ENCODE measurements at regions not wholly inside any gene's neighbourhood (a gene's known extent, or its start where the extent isn't known, plus 50 kb on each side); places are given as distances from the start of the nearest gene placed in this dataset.

DNA sequence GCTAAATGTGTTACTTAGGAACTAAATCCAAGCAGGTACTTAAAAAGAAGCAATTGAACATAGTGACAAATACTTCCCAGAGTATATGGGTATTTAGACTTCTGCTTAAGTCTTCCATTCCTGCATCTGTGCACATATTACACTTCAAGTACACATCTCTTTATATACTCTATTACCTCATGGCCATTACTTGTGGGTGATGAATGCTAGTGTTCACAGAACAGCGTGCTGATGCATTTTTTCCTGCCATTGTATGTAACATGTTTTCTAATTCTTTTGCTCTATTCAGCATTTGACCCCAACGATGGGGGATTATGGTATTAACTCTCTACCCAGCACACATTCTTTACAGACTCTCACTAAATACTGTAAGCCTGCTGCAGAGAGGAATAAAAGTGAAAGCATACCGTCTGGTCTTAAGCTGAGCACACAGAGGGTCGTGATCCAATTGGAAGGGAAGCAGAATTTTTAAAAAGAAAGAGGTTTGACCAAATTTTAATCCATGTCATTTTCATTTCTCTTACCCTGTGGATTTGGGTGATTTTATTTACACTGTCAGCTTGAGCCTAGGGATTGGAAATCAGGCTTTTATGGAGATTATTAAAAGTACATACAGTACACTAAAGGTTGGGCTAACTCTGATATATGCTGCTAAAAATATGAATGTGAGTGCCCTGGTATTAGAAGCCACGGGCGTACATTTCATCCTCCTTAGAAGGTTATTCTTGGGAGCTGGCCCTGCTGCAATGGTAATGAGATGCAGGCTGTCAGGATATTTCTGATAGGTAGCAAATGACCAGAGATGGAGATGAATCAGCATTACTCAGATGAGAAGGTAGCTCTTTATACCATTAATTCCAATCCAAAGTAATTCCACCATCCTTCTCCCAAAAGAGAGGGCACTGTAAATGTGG is 95.5 kb upstream of the PROX1 start:
- no peaks in the 10 kb centered on the region for H3K4me1 ChIP-seq (replicated peaks)
- DNase-seq (ENCODE audit: low read depth in 1 of 2, low spot score in 2 of 2) = no peak
- H3K4me3 ChIP-seq = no peak overlapping the region

DNA sequence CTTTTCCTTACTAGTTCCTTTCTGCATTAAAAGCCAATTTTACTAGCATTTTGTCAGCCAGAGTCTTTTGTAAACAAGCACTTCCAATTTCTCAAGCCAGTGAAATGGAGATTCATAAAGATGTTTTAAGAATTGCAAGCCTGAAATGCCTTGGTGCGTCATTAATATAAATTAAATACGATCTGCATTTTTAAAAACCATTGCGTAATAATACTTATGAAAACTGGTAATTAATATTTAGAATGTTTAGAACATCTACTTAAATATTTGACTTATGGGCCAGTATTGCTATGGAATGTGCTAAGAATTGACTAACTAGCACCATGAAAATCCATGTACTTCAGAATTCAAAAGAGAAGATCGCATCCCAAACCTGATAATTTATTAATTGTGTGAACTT is 89.1 kb upstream of the PROX1 start:
- Histone ChIP-seq H3K4me3 (no peak overlapping the region), H3K27ac (no peak overlapping the region), H3K27me3 (replicated peaks) (0 out of 2 replicates have a peak, but pooled peaks cover 3% of the 10 kb centered on the region), H3K4me1 (replicated peaks) (no peaks in the 10 kb centered on the region), H3K36me3 (no peaks in the 10 kb centered on the region), H3K9me3 (replicated peaks) (no peaks in the 10 kb centered on the region)
- no peak for DNase-seq (ENCODE audit: low read depth in 1 of 2, low spot score in 2 of 2)

More for the DNA sequence above, 95.5 kb upstream of the PROX1 start:
- Histone ChIP-seq H3K36me3 (no peaks in the 10 kb centered on the region), H3K9me3 (replicated peaks) (no peaks in the 10 kb centered on the region), H3K27ac (no peak overlapping the region), H3K27me3 (replicated peaks) (no peaks in the 10 kb centered on the region; the same call in 1 of the 2 replicates)

DNA sequence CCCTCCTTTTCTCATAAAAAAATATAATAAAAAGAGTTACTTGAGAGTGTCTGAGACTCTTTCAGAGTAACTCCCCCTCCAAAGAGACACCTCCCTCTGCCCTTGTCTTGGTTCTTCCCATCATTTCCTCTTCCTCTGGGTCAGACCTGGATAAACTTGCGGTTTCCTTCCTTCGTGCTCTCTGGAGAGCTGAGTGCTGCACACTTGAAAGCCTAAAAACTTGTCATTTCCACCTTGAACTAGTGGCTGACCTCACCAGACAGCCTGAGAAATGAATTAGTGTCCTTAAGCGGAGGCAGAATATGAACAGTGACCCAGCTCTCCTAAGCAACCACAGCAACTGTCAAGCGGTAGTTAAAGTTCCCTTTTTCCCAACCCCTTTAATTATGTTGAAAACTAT is 88.4 kb upstream of the PROX1 start:
- Histone ChIP-seq H3K9me3 (replicated peaks) (no peaks in the 10 kb centered on the region), H3K36me3 (no peaks in the 10 kb centered on the region), H3K27me3 (replicated peaks) (0 out of 2 replicates have a peak, but pooled peaks cover 3% of the 10 kb centered on the region), H3K4me1 (replicated peaks) (no peaks in the 10 kb centered on the region), H3K27ac (no peak overlapping the region), H3K4me3 (no peak overlapping the region)
- DNase-seq (ENCODE audit: low read depth in 1 of 2, low spot score in 2 of 2) = no peak

DNA sequence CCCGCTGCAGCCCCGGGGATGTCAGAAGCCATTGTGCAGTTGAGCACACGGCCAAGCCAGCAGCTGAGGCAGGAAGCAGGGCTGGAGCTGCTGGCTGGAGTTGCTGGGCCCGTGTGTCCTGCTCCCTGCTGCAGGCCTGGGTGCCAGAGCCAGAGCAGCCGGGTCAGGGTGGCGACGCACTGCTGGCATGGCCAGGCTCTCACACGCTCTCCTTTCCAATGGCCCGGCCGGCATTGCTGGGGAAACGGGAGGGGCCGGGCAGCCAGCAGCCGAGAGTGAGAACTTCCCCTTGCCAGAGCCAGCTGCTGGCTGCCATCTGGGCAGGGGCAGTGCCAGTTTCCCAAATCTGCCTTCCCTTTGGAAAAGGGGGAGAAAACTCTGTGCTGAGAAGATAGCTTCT is 82.4 kb upstream of the PROX1 start:
- Histone ChIP-seq H3K27ac (no peak overlapping the region), H3K9me3 (replicated peaks) (no peaks in the 10 kb centered on the region), H3K36me3 (no peaks in the 10 kb centered on the region), H3K4me3 (no peak overlapping the region), H3K27me3 (replicated peaks) (no peaks in the 10 kb centered on the region; the same call in 1 of the 2 replicates), H3K4me1 (replicated peaks) (no peaks in the 10 kb centered on the region)
- DNase-seq (ENCODE audit: low read depth in 1 of 2, low spot score in 2 of 2) = no peak

DNA sequence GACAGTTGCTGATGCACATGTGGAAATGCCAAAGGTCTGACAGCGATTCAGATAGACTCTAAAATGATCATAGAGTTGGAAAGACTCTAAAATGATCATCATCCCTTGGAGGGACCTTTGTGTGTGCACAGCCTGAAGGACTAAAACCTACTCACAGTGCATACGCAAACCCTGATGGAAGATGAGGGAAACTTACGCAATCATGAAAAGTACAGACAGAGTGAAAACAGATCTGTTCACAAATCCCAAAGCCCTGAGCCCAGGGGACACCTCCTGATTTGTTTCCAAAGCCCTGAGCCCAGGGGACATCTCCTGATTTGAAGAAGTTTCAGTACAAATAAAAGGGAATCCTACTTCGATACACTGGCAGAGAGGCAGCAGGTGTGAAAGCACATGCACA is 79.3 kb upstream of the PROX1 start:
- Histone ChIP-seq H3K9me3 (replicated peaks) (no peaks in the 10 kb centered on the region), H3K4me1 (replicated peaks) (no peaks in the 10 kb centered on the region), H3K27me3 (replicated peaks) (peaks cover 5% of the 10 kb centered on the region), H3K36me3 (no peaks in the 10 kb centered on the region), H3K27ac (no peak overlapping the region), H3K4me3 (no peak overlapping the region)
- no peak for DNase-seq (ENCODE audit: low read depth in 1 of 2, low spot score in 2 of 2)

DNA sequence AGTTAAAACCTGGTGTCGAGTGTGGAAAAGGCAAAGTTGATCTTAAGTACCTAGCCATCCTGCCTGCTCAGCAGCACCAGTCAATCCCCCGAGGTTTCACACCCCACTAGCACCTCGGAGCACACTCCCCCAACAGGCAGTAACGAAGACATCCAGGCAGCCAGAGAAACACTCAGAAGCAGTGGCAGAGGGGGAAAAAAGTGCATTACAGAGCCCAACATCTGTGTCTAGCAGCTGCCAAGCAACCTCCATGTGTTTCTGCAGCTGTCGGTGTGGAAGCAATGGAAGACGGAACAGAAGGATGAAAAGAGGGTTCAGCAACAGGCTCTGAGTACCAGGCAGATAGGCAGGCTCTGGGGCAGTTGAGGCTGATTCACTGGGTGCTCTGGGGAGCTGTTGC is 73.4 kb upstream of the PROX1 start:
- peaks cover 13% of the 10 kb centered on the region for H3K27me3 ChIP-seq (replicated peaks)
- no peaks in the 10 kb centered on the region for H3K36me3 ChIP-seq

DNA sequence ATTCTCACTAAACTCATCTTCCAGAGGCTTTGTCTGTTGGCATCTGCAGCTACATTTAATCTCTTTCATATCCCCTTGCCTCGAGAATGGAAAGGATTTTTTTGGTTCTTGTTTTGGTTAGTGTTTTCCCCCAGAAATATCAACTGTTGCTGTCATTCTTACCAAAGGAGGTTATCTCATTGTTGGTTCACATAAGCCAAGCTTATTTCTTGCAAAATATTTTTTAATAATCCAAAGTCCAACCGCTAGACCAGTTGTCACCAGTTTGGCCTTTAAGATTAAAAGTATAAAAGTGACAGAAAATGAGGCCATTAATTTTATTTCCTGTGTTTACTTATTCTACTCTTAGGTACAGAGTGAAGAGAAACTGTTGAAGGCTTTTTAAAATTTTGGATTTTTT is 66.5 kb upstream of the PROX1 start:
- Histone ChIP-seq H3K27me3 (replicated peaks) (0 out of 2 replicates have a peak, but pooled peaks cover 2% of the 10 kb centered on the region), H3K4me1 (replicated peaks) (no peaks in the 10 kb centered on the region)
- DNase-seq (ENCODE audit: low read depth in 1 of 2, low spot score in 2 of 2) = no peak

More for the DNA sequence above, 73.4 kb upstream of the PROX1 start:
- H3K27ac ChIP-seq = no peak overlapping the region
- DNase-seq (ENCODE audit: low read depth in 1 of 2, low spot score in 2 of 2) = no peak
- H3K4me3 ChIP-seq = no peak overlapping the region
- H3K4me1 ChIP-seq (replicated peaks) = no peaks in the 10 kb centered on the region
- no peaks in the 10 kb centered on the region for H3K9me3 ChIP-seq (replicated peaks)

DNA sequence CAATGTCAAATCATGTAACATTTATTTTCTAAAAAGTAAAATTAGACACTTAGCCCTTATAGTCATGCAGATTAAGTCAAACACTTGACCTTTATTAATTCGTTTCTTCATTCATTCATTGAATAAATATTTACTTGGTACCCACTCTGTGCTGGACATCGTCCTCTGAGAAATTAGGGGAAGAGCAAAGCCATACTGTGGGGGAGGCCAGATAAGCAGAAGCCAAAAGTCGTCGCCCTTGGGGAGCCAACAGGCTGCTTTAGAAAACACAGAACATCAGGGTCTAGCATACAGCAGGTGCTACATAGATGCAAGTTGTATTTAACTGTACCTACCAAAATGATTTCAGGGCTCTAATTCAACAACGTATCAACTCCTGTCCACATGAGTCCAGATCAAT is 66.1 kb upstream of the PROX1 start:
- Histone ChIP-seq H3K4me1 (replicated peaks) (no peaks in the 10 kb centered on the region), H3K9me3 (replicated peaks) (no peaks in the 10 kb centered on the region), H3K4me3 (no peak overlapping the region), H3K27me3 (replicated peaks) (0 out of 2 replicates have a peak, but pooled peaks cover 1% of the 10 kb centered on the region), H3K36me3 (no peaks in the 10 kb centered on the region), H3K27ac (no peak overlapping the region)
- DNase-seq (ENCODE audit: low read depth in 1 of 2, low spot score in 2 of 2) = no peak

More for the DNA sequence above, 66.5 kb upstream of the PROX1 start:
- Histone ChIP-seq H3K27ac (no peak overlapping the region), H3K4me3 (no peak overlapping the region), H3K36me3 (no peaks in the 10 kb centered on the region), H3K9me3 (replicated peaks) (no peaks in the 10 kb centered on the region)

DNA sequence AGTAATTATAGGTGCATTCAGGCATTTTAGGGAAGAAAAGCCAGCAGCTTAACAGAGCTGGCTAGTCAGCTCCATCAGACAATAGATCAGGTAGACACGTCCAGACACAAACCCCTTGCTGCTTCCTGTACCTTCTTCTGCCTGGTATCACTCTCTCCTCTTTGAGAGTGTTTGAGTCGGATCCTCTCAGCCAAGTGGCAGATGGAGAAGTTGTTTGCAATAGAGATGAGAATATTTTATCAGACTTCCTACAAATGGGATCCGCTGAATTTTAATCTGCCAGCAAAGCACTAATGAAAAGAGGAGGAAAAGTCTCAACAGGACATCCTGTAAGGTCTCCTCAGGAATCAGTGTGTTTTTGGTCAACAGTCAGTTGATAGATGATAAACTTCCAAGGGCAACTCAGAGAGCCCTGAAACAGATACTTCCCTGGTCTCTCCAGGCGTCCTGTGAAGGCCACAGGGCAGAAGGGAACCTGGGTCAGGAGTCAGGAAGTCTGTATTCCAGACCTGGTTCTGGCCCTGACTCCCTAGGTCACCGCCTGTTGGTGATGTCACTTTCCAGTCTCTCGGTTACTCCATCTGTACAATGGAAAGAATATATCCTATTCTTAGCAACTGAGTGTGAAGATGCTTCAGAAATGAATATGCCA is 62.1 kb upstream of the PROX1 start:
- H3K36me3 ChIP-seq = no peaks in the 10 kb centered on the region
- H3K9me3 ChIP-seq (replicated peaks) = no peaks in the 10 kb centered on the region
- no peaks in the 10 kb centered on the region; the same call in 1 of the 2 replicates for H3K27me3 ChIP-seq (replicated peaks)
- no peak overlapping the region for H3K4me3 ChIP-seq
- H3K27ac ChIP-seq = no peak overlapping the region
- no peaks in the 10 kb centered on the region for H3K4me1 ChIP-seq (replicated peaks)
- DNase-seq (ENCODE audit: low read depth in 1 of 2, low spot score in 2 of 2) = no peak

DNA sequence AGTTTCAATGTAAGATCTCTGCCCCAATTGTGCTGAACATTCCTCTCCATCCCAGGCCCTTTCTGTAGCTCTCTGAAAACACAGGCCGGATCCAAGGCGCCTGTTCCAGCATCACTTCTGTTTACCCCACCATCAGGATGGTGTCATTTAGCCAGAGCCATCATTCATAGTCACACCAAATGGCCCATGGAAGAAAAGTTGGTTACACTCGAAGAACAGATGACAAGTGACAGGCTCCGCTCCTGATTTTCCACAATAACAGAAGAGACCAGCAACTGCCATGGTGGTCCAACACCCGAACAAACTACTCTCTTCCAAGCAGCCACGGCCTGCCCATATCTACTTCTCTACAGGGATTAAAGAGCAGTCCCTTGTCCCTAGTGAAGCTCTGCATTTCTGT is 59.9 kb upstream of the PROX1 start:
- no peaks in the 10 kb centered on the region for H3K9me3 ChIP-seq (replicated peaks)
- DNase-seq (ENCODE audit: low read depth in 1 of 2, low spot score in 2 of 2) = no peak
- H3K4me3 ChIP-seq = no peak overlapping the region
- H3K27ac ChIP-seq = no peak overlapping the region
- H3K27me3 ChIP-seq (replicated peaks) = no peaks in the 10 kb centered on the region; the same call in 1 of the 2 replicates
- no peaks in the 10 kb centered on the region for H3K36me3 ChIP-seq
- no peaks in the 10 kb centered on the region for H3K4me1 ChIP-seq (replicated peaks)

DNA sequence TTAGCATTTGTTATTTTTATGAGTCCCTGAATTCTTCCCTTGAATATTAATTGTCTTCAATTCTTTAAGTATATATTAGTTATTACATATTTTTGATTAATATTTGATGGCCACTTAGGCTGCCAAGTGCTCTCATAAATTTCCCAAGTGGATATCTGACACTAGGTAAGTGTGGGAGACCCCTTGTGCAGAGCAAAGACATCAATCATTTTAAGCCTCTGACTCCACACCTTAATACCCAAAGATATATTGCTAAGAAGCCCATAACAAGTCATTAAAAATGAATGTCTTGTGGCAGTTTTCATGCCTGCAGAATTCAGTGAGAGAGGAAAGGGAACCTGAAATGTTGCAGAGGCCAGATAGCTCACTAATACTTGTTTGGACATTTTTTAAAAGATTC is 58.4 kb upstream of the PROX1 start:
- H3K36me3 ChIP-seq = no peaks in the 10 kb centered on the region
- H3K27me3 ChIP-seq (replicated peaks) = no peaks in the 10 kb centered on the region; the same call in 1 of the 2 replicates
- H3K27ac ChIP-seq = no peak overlapping the region
- H3K4me1 ChIP-seq (replicated peaks) = no peaks in the 10 kb centered on the region
- H3K9me3 ChIP-seq (replicated peaks) = no peaks in the 10 kb centered on the region
- no peak for DNase-seq (ENCODE audit: low read depth in 1 of 2, low spot score in 2 of 2)
- H3K4me3 ChIP-seq = no peak overlapping the region

DNA sequence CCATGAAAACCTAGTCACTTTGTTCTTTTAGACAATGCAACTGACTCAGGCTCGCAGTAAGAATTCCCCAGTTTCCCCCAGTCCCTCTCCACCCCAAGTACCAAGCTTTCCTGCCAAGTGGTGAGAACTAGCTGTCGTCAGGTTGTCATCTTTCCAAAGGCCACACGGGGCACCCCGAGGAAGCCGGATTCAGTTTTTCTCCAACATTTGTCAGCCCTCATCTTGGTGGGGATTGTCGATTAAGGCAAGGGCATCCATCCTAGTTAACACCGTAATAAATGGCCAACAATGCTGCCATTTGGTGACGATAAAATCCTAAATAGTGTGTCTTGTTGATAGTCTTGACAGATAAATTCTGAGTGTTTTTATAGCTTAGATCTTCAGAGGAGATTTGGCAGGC is 55.9 kb upstream of the PROX1 start:
- H3K27me3 ChIP-seq (replicated peaks) = no peaks in the 10 kb centered on the region; the same call in 1 of the 2 replicates
- no peak overlapping the region for H3K27ac ChIP-seq
- no peaks in the 10 kb centered on the region for H3K9me3 ChIP-seq (replicated peaks)
- H3K36me3 ChIP-seq = no peaks in the 10 kb centered on the region
- no peak for DNase-seq (ENCODE audit: low read depth in 1 of 2, low spot score in 2 of 2)
- H3K4me3 ChIP-seq = no peak overlapping the region
- H3K4me1 ChIP-seq (replicated peaks) = no peaks in the 10 kb centered on the region

DNA sequence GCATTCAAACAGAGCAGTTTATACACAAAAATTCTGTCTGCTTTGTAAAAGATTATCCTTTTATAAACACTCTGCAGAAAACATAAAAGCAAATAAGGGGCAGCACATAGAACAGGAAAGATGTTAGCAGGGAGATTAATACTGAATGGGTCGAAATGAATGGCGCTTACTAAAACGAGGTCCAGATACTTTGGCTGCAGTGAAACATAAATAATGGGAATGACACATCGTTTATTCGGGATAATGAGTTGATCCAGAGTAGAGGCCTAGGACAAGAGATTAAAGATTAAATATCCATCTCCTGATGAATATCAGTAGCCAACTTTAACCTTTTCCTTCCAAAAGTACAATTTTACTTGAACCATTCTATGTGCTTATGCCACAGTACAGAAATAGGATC is 54.4 kb upstream of the PROX1 start:
- DNase-seq (ENCODE audit: low read depth in 1 of 2, low spot score in 2 of 2) = no peak
- Histone ChIP-seq H3K27me3 (replicated peaks) (no peaks in the 10 kb centered on the region; the same call in 1 of the 2 replicates), H3K4me3 (no peak overlapping the region), H3K27ac (no peak overlapping the region), H3K4me1 (replicated peaks) (no peaks in the 10 kb centered on the region), H3K9me3 (replicated peaks) (no peaks in the 10 kb centered on the region), H3K36me3 (no peaks in the 10 kb centered on the region)

DNA sequence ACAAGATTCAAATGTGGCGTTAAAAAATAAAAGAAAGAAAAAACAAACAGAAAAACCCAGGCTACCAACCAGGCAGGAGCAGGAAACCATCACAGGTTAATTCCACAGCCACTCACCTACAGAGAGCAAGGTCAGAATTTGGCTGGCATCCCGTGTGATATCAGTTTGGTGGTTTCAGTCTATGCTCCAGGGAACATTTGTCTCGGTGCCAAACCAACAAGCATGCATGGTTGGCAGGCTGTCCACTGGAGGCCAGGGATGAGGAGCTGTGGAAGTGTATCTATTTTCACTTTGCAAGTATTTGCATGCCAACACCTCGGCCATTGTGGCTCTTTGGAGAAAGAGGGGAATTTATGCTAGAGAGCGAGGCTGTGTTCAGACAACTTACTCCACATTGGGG is 53.1 kb upstream of the PROX1 start:
- no peak overlapping the region for H3K4me3 ChIP-seq
- no peak for DNase-seq (ENCODE audit: low read depth in 1 of 2, low spot score in 2 of 2)
- H3K36me3 ChIP-seq = no peaks in the 10 kb centered on the region
- H3K9me3 ChIP-seq (replicated peaks) = no peaks in the 10 kb centered on the region
- no peaks in the 10 kb centered on the region for H3K27me3 ChIP-seq (replicated peaks)
- no peak overlapping the region for H3K27ac ChIP-seq
- no peaks in the 10 kb centered on the region for H3K4me1 ChIP-seq (replicated peaks)
